Pancreas (tissue), 10 donors: ENCODE measurements at regions not wholly inside any gene's neighbourhood (a gene's known extent, or its start where the extent isn't known, plus 50 kb on each side); places are given as distances from the start of the nearest gene placed in this dataset.

ENCODE experiments used
- ATAC-seq, 4 donors: fragments of 200-7000 bp; cut with Tn5 transposase; one replicate each; pipeline versions ENCODE4 v1.8.0 to v1.9.1; 2020; ENCODE audit warnings: mild to moderate bottlenecking in 4 of 4, moderate library complexity in 4 of 4
- DNase-seq, 6 donors: peaks; one replicate each; pipeline ENCODE4 v3.0.0-alpha.2; 2020
- FAIRE-seq: peaks from 2 replicates; lab custom pipeline; 2012; peaks lifted over from hg19 to GRCh38; lab: Jason Lieb, UNC
- H3K27ac ChIP-seq, 4 donors: fragments of 200-600 bp; sonication (generic); 1 replicate in 3 of 4; 2 replicates in 1 of 4; pipeline versions ENCODE4 v1.5.0 to v1.8.0; 2020
- H3K27me3 ChIP-seq, 4 donors: fragments of 200-600 bp; one replicate each; pipeline ENCODE4 v1.8.0; 2021
- H3K36me3 ChIP-seq, 3 donors: fragments of 200-600 bp; sonication (generic) in 1 of 3; one replicate each; pipeline versions ENCODE4 v1.5.0 to v1.8.0; 2020 to 2021
- H3K4me1 ChIP-seq, 3 donors: fragments of 200-600 bp; one replicate each; pipeline ENCODE4 v1.8.0; 2021
- H3K4me3 ChIP-seq, 4 donors: fragments of 200-600 bp; sonication (generic) in 2 of 4; one replicate each; pipeline versions ENCODE4 v1.5.0 to v1.8.0; 2020 to 2021
- H3K9me3 ChIP-seq, 4 donors: fragments of 200-600 bp; one replicate each; pipeline ENCODE4 v1.8.0; 2021
- CTCF ChIP-seq, 4 donors: fragments of 200-600 bp; sonication (generic) in 3 of 4; IDR thresholded peaks; one replicate each; pipeline versions ENCODE4 v1.5.0 to v1.8.0; 2021; ENCODE audit warnings: antibody characterized with exemption in 4 of 4
- WGBS, 2 donors: extraction: QIAGEN DNeasy Blood & Tissue Kit; methylation state at CpG; one replicate each; pipeline ENCODE4 v1.1.7; 2013; 5-methylcytosine and 5-hydroxymethylcytosine counted together
- intact Hi-C, 3 donors: fragments of 100-400 bp; cut with DNase I; formaldehyde crosslinking; loops; one replicate each; pipeline versions ENCODE4 v1.11.1 to v1.14.2; 2022
- donor health status: healthy with polysubstance abuse.
- donor health status: DM: no; HTN: no; CAD: no; lungs with moderate emphysema.
- donor health status: DM: no; HTN: no; CAD: no.
- donor health status: control.
- donor health status: control.
- donor health status: Bipolar disorder and iron deficiency.
- donor health status: DM: yes; HTN: yes; CAD: no.
- donor health status: DM: no; HTN: no; CAD: no.
- donor health status: DM: no; HTN: no; CAD: no.
- donor health status: DM: yes; HTN: yes; CAD: no.

- Histone ChIP-seq H3K9me3 (no peaks in the 10 kb centered on the region), H3K27me3 (no peaks in the 10 kb centered on the region), H3K27ac (no peak overlapping the region), H3K36me3 (no peaks in the 10 kb centered on the region), H3K4me1 (no peaks in the 10 kb centered on the region), H3K4me3 (no peak overlapping the region)
- intact Hi-C loops: no loop called here
- TF ChIP-seq CTCF (IDR thresholded peaks at IDR 0.05): no peak
- DNase-seq: no peak
- no peak for ATAC-seq
- no peak for FAIRE-seq
These were observed 103.1 kb upstream of the FIGN start for GRCh38 chr2:163838890-163839289.

DNA sequence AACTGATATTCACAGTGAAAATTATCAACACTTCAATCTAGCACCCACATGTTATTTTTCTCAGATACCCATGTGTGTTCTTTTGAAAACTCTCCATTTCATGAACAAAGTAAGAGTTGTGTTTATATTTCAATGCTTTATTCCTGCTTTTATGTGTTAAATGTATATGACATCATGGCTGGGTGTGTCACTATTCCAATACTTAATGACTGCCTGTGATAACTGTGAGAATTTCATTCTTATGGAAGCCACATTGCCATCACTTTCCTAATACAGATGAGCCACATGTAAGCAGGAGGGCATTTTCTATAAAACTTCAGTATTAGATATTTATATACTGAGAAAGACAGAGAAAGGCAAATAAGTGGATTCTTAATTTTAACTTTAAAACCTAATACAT is 100.4 kb upstream of the FIGN start:
- Histone ChIP-seq H3K4me3 (no peak overlapping the region), H3K36me3 (no peaks in the 10 kb centered on the region), H3K9me3 (no peaks in the 10 kb centered on the region), H3K27ac (no peak overlapping the region), H3K27me3 (no peaks in the 10 kb centered on the region), H3K4me1 (no peaks in the 10 kb centered on the region)
- no peak for ATAC-seq
- no peak for DNase-seq
- TF ChIP-seq CTCF (IDR thresholded peaks at IDR 0.05): no peak
- FAIRE-seq: no peak
- intact Hi-C loops: no loop called here

DNA sequence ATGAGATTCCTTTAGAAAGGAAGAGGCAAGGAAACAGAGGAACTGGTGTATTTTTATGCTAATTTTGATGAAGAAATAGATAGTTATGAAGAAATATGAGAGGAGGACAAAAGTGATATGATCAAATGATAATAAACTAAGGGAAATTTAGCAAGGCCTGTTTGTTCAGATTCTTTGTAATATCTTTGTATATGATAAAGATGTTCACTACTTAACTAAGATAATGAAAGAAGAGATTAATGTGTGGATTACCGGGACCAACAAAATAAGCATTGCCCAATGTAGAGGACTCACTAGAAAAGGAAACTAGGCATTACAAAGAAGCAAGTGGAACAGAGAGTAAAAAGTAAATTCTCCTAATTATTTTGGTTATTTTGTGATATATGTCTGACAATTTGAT is 99.0 kb upstream of the FIGN start:
- H3K36me3 ChIP-seq: no peaks in the 10 kb centered on the region
- intact Hi-C loops: no loop called here
- DNase-seq (no peak), ATAC-seq (no peak), FAIRE-seq (no peak)
- H3K4me1 ChIP-seq: no peaks in the 10 kb centered on the region
- no peak overlapping the region for H3K4me3 ChIP-seq
- 79 to 81% methylated on average over 1 of the region's 1 CpG for WGBS, 2 donors
- no peak for TF ChIP-seq CTCF (IDR thresholded peaks at IDR 0.05)
- H3K9me3 ChIP-seq: no peaks in the 10 kb centered on the region
- no peaks in the 10 kb centered on the region for H3K27me3 ChIP-seq
- no peak overlapping the region for H3K27ac ChIP-seq

- FAIRE-seq (no peak), ATAC-seq (no peak), DNase-seq (no peak)
- TF ChIP-seq CTCF (IDR thresholded peaks at IDR 0.05): no peak
- intact Hi-C loops: no loop called here
- Histone ChIP-seq H3K4me1 (no peaks in the 10 kb centered on the region), H3K4me3 (no peak overlapping the region), H3K27me3 (no peaks in the 10 kb centered on the region), H3K27ac (no peak overlapping the region), H3K9me3 (no peaks in the 10 kb centered on the region), H3K36me3 (no peaks in the 10 kb centered on the region)
These were observed 98.4 kb upstream of the FIGN start for GRCh38 chr2:163834221-163834620.

GRCh38 chr2:163828771-163829170 is 93.0 kb upstream of the FIGN start:
- no peak overlapping the region for H3K4me3 ChIP-seq
- DNase-seq: no peak
- intact Hi-C loops: no loop called here
- TF ChIP-seq CTCF (IDR thresholded peaks at IDR 0.05): no peak
- ATAC-seq: no peak
- WGBS, 2 donors: 72 to 84% methylated on average over 3 of the region's 3 CpGs
- H3K9me3 ChIP-seq: no peaks in the 10 kb centered on the region
- H3K4me1 ChIP-seq: no peaks in the 10 kb centered on the region
- H3K36me3 ChIP-seq: no peaks in the 10 kb centered on the region
- H3K27me3 ChIP-seq: no peaks in the 10 kb centered on the region
- FAIRE-seq: no peak
- no peak overlapping the region for H3K27ac ChIP-seq
